Panc1 (cell line): ENCODE measurements at regions not wholly inside any gene's neighbourhood (a gene's known extent, or its start where the extent isn't known, plus 50 kb on each side); places are given as distances from the start of the nearest gene placed in this dataset.
A peak's percentile ranks its signal among the peaks of the same experiment; 100 is the strongest.

Source experiments
- ATAC-seq: fragments of 200-7000 bp; cut with Tn5 transposase; 2 replicates; pipeline ENCODE4 v1.9.1; 2020; ENCODE audit warnings: mild to moderate bottlenecking, moderate library complexity
- BruUV-seq: library from RNA; stranded (reverse); fragments of 400-500 nt; replicated peaks from 2 replicates; lab custom pipeline; 2021; lab: Mats Ljungman, UMichigan
- CTCF ChIA-PET: fragments of 300-600 bp; sonication (Branson Sonifier 250); formaldehyde crosslinking; loops from one replicate; lab custom pipeline; 2022; ENCODE audit warnings: antibody characterized with exemption; lab: Charles Lee
- POLR2A ChIA-PET: fragments of 300-600 bp; sonication (Branson Sonifier 250); formaldehyde crosslinking; loops from one replicate; lab custom pipeline; 2022; ENCODE audit warnings: antibody characterized with exemption; lab: Charles Lee
- DNase-seq: peaks from one replicate; pipeline ENCODE4 v3.0.0-alpha.2; 2010; ENCODE audit warnings: low read depth, low spot score
- H3K27ac ChIP-seq: 2 replicates; pipeline ENCODE4 v1.5.1; 2011; ENCODE audit warnings: mild to moderate bottlenecking, low read length, inconsistent platforms
- H3K27me3 ChIP-seq: fragments of 200-500 bp; sonication (Bioruptor generic); 2 replicates; pipeline ENCODE4 v1.6.0; 2014; ENCODE audit warnings: low read length, inconsistent platforms; ENCODE audit not compliant: control insufficient read depth, insufficient read depth
- H3K36me3 ChIP-seq: fragments of 200-500 bp; sonication (Bioruptor generic); 2 replicates; pipeline ENCODE4 v1.5.1; 2014; ENCODE audit warnings: inconsistent platforms, mild to moderate bottlenecking, low read length, moderate library complexity; ENCODE audit not compliant: control insufficient read depth, insufficient read depth
- H3K4me1 ChIP-seq: 2 replicates; pipeline ENCODE4 v1.5.1; 2011; ENCODE audit warnings: inconsistent platforms, mild to moderate bottlenecking, low read length, moderate library complexity; ENCODE audit not compliant: control insufficient read depth, insufficient read depth
- H3K4me3 ChIP-seq, 2 experiments: 2 replicates each; pipeline ENCODE4 v1.5.1; 2011 to 2012; ENCODE audit warnings: low read depth in 2 of 2, low read length in 2 of 2, mild to moderate bottlenecking in 2 of 2, inconsistent platforms in 1 of 2, moderate library complexity in 1 of 2
- H3K9me3 ChIP-seq: fragments of 200-500 bp; sonication (Bioruptor generic); 2 replicates; pipeline ENCODE4 v1.5.1; 2014; ENCODE audit warnings: low read depth, mild to moderate bottlenecking, inconsistent platforms, low read length, moderate library complexity; ENCODE audit not compliant: control insufficient read depth, insufficient read depth
- CTCF ChIP-seq: fragments of 450-650 bp; IDR thresholded peaks from 2 replicates; pipeline ENCODE4 v1.5.1; 2017; ENCODE audit warnings: mild to moderate bottlenecking
- POLR2AphosphoS5 ChIP-seq: IDR thresholded peaks from 2 replicates; pipeline ENCODE4 v1.6.1; 2012; ENCODE audit warnings: mild to moderate bottlenecking, low read depth, low read length, moderate library complexity
- REST ChIP-seq, 2 experiments: IDR thresholded peaks; 2 replicates each; pipeline ENCODE4 v1.6.1; 2011 to 2012; ENCODE audit warnings: low read depth in 2 of 2, control low read depth in 1 of 2, low read length in 1 of 2, mild to moderate bottlenecking in 1 of 2, moderate library complexity in 1 of 2; ENCODE audit not compliant: insufficient read depth in 1 of 2
- SIN3A ChIP-seq: IDR thresholded peaks from 2 replicates; pipeline ENCODE4 v1.6.1; 2012; ENCODE audit warnings: low read depth, mild to moderate bottlenecking, low read length, moderate library complexity, borderline replicate concordance; ENCODE audit not compliant: insufficient read depth
- TCF7L2 ChIP-seq: IDR thresholded peaks from 2 replicates; pipeline ENCODE4 v1.6.1; 2011; ENCODE audit warnings: mild to moderate bottlenecking, low read depth, low read length, inconsistent platforms
- in situ Hi-C: cut with HindIII; loops from 2 replicates; pipeline ENCODE4 v1.10.0; 2016; ENCODE audit warnings: low sequenced_read_pairs, low pct_unique_long_range_greater_than_20kb
- intact Hi-C: fragments of 100-400 bp; cut with micrococcal nuclease; formaldehyde crosslinking; loops from one replicate; pipeline ENCODE4 v1.10.0; 2022; ENCODE audit not compliant: unreplicated experiment

- H3K4me3 ChIP-seq, result no peak overlapping the region
- no peaks in the 10 kb centered on the region; the same call in 1 of the 2 replicates for H3K4me1 ChIP-seq
- H3K27me3 ChIP-seq, result no peaks in the 10 kb centered on the region
- no peak overlapping the region for H3K27ac ChIP-seq
- H3K36me3 ChIP-seq, result no peaks in the 10 kb centered on the region
- ChIA-PET POLR2A (no interaction called here), CTCF (no interaction called here)
- TF ChIP-seq REST (IDR thresholded peaks at IDR 0.05; ENCODE audit: insufficient read depth in 1 of 2, low read depth in 2 of 2, low read length in 1 of 2) (no peak), SIN3A (no peak), CTCF (no peak), TCF7L2 (no peak), POLR2AphosphoS5 (no peak)
- in situ Hi-C loops, result no loop called here
- DNase-seq (no peak), ATAC-seq (no peak)
- intact Hi-C loops, result no loop called here
- no peaks in the 10 kb centered on the region for H3K9me3 ChIP-seq
- BruUV-seq, result no TSS peak
These were observed 83.1 kb downstream of the PDGFA start for GRCh38 chr7:436367-437128.

DNA sequence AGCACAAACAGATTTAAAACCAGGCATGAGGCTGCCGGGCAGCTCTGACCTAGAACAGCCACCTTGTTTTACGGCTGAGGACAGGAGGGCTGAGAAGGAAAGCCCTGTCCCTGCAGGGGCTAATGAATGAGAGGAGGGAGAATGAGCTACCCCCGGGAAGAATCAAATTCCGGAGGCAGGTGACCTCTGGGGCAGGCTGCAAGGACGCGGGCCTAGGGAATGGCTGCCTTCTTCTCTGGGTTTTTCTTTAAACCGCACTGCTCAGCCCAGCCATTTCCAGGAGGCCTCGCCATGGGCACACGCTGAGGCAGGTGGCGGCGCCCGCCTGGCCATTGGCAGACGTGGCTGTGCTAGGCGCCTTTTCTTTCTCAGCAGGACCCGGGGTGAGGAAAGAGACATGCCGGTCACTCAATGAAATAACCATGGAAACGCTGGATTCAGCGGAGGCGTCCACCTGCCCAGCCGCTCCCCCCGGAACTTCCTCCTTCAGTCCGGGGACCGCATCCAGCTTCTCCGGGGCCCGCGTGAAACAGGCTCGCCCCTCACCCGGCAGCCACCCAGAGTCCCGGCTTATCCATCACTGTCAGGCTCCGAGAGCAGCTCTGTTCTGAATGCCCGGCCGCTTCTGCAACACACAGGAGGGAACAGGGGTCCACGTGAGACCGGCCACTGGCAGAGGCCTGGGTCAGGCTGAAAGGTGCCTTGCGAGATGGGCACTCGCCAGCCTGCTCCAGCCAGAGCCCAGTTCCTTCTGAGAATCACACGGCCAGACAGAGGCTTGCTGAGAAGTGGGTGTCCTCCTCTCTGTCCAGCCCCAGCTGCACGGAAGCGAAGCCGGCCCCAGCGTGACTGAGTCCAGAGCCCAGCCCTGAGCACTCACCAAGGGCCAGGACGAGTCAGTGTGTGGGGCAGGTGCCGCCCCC is 82.1 kb downstream of the PDGFA start:
- no peak overlapping the region for H3K27ac ChIP-seq
- H3K4me3 ChIP-seq, result no peak overlapping the region
- intact Hi-C loops, result no loop called here
- H3K4me1 ChIP-seq, result no peaks in the 10 kb centered on the region
- POLR2A ChIA-PET, result no interaction called here
- no peaks in the 10 kb centered on the region for H3K36me3 ChIP-seq
- no peaks in the 10 kb centered on the region for H3K27me3 ChIP-seq
- no TSS peak for BruUV-seq
- CTCF ChIA-PET, result interaction anchor here (0.6 kb wide), 2 partner anchors 79 to 105 kb away, joined by 6 to 7 read pairs; no protein-coding TSS in a partner anchor
- in situ Hi-C loops, result no loop called here
- ATAC-seq (peak; percentile 50; the same call in 1 of the 2 replicates), DNase-seq (no peak)
- no peaks in the 10 kb centered on the region for H3K9me3 ChIP-seq
- TF ChIP-seq CTCF, result no peak
- no peak for TF ChIP-seq SIN3A
- no peak for TF ChIP-seq POLR2AphosphoS5
- no peak for TF ChIP-seq REST (IDR thresholded peaks at IDR 0.05; ENCODE audit: insufficient read depth in 1 of 2, low read depth in 2 of 2, low read length in 1 of 2)
- TF ChIP-seq TCF7L2, result no peak
